ENCODE measurements at regions not wholly inside any gene's neighbourhood (a gene's known extent, or its start where the extent isn't known, plus 50 kb on each side); places are given as distances from the start of the nearest gene placed in this dataset.

- no peak for DNase-seq (ENCODE audit: extremely low spot score, unreplicated experiment)
- Mint-ChIP-seq H3K4me1 (ENCODE audit: unreplicated experiment) (peaks cover 23% of the 10 kb centered on the region), H3K36me3 (no peaks in the 10 kb centered on the region), H3K4me3 (no peak overlapping the region), H3K27ac (no peak overlapping the region), H3K27me3 (no peaks in the 10 kb centered on the region), H3K9me3 (no peaks in the 10 kb centered on the region)
- no peak for TF ChIP-seq CTCF (conservative IDR thresholded peaks at IDR 0.05)
Observed at GRCh38 chr3:22746221-22746620, 456.9 kb upstream of the UBE2E2 start.

DNA sequence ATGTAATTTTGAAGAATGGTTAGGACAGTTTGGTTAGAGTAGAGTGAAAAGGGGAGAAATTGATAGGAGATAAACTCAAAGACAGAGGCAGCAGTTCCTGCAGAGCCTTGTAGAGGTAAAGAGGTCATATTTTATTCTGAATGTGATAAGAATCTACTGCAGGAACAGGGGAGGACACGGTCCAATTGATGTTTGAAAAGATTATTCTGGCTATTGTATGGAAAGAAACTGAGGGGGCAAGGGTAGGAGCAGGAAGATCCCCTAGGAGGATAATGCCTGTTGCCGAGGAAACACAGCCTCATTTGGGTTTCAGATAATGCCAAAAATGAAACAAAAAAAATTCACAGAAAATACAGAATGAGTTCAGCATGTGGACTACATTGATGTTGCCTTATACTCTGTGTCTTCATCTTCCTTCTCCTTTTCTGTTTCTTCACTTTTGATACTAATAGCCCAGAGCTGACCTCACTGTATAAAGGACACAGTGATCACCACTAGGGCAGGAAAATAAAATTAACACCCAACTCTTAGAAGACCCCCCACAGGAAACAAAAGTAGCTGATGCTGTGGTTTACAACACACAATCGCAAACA lies 454.6 kb upstream of the UBE2E2 start:
- no peak for TF ChIP-seq CTCF (conservative IDR thresholded peaks at IDR 0.05)
- no peaks in the 10 kb centered on the region for H3K9me3 Mint-ChIP-seq
- DNase-seq (ENCODE audit: extremely low spot score, unreplicated experiment): no peak
- H3K27me3 Mint-ChIP-seq: no peaks in the 10 kb centered on the region
- H3K4me3 Mint-ChIP-seq: no peak overlapping the region
- peaks cover 23% of the 10 kb centered on the region for H3K4me1 Mint-ChIP-seq (ENCODE audit: unreplicated experiment)
- H3K27ac Mint-ChIP-seq: no peak overlapping the region
- no peaks in the 10 kb centered on the region for H3K36me3 Mint-ChIP-seq

GRCh38 chr3:22759636-22760310 lies 443.4 kb upstream of the UBE2E2 start:
- Mint-ChIP-seq H3K27me3 (no peaks in the 10 kb centered on the region), H3K4me1 (ENCODE audit: unreplicated experiment) (no peaks in the 10 kb centered on the region)

DNA sequence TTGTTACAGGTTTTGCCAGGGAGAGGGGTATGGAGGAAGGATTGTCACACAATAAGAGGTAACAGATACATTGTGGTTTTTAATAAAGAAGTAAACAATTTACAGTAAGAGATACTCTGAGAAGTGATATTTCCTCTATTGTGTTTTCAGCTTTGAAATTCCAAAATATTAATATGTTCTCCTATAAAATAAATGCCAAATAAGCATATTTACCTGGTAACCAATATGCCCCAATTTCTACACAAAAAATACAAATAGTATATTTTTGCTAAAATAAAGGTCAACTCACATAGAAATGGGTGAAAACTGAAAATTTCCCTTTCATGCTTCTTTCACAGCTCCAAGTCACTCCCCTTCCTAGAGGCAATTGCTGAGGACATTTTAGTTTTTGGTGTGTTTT lies 437.4 kb upstream of the UBE2E2 start:
- Mint-ChIP-seq H3K4me1 (ENCODE audit: unreplicated experiment) (no peaks in the 10 kb centered on the region), H3K4me3 (no peak overlapping the region), H3K36me3 (no peaks in the 10 kb centered on the region), H3K27ac (no peak overlapping the region), H3K9me3 (peaks cover 6% of the 10 kb centered on the region), H3K27me3 (no peaks in the 10 kb centered on the region)
- TF ChIP-seq CTCF (conservative IDR thresholded peaks at IDR 0.05): no peak
- no peak for DNase-seq (ENCODE audit: extremely low spot score, unreplicated experiment)

More at GRCh38 chr3:22759636-22760310, 443.4 kb upstream of the UBE2E2 start:
- Mint-ChIP-seq H3K27ac (no peak overlapping the region), H3K4me3 (no peak overlapping the region), H3K36me3 (no peaks in the 10 kb centered on the region), H3K9me3 (peaks cover 10% of the 10 kb centered on the region)
- DNase-seq (ENCODE audit: extremely low spot score, unreplicated experiment): no peak
- no peak for TF ChIP-seq CTCF (conservative IDR thresholded peaks at IDR 0.05)

DNA sequence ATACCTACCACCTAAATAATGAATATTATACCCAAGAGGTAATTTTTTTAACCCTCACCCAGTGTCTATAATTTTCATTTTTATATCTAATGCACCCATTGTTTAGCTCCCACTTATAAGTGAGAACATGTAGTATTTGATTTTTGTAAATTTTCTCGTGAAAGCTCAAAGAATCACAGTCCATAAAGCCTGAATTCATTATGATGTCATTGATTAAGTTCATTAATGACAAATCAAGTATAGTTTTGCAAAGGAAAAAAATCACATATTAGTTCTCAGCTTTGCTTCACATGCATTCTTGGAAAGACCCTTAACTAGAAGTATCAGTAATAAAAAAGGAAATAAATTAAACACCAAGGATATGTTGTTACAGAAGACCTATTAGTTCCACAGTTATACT lies 425.3 kb upstream of the UBE2E2 start:
- no peak overlapping the region for H3K27ac Mint-ChIP-seq
- H3K4me1 Mint-ChIP-seq (ENCODE audit: unreplicated experiment): no peaks in the 10 kb centered on the region
- no peak for TF ChIP-seq CTCF (conservative IDR thresholded peaks at IDR 0.05)
- H3K4me3 Mint-ChIP-seq: no peak overlapping the region
- no peak for DNase-seq (ENCODE audit: extremely low spot score, unreplicated experiment)
- H3K9me3 Mint-ChIP-seq: no peaks in the 10 kb centered on the region
- H3K36me3 Mint-ChIP-seq: no peaks in the 10 kb centered on the region
- H3K27me3 Mint-ChIP-seq: no peaks in the 10 kb centered on the region
